Kidney tubule cell (primary cell): ENCODE measurements at regions not wholly inside any gene's neighbourhood (a gene's known extent, or its start where the extent isn't known, plus 50 kb on each side); places are given as distances from the start of the nearest gene placed in this dataset.
"Not testable (repeated sequence)": the region's sequence is repeated elsewhere in the genome, so short reads cannot be mapped to it uniquely, and the experiment has no call there.

Experiments used
- DNase-seq: peaks from one replicate; pipeline ENCODE4 v3.0.0-alpha.2; 2018; ENCODE audit warnings: low spot score

DNA sequence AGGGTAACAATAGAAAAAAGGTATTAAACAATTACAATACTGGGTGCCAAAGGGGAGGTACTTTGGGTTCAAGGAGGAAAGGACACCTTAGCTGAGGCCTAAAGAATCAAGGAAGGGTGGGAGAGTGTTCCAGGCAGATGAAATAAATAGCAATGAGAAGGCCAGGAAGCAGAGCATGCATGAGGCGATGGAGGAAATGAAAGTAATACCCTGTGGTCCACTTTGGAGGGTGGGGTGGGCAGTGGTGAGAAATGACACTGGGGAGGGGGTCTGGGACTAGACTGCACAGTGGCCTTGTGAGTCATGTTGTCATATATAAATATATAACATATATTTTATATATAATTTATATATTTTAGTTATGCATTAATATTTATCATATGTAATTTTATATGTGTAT is 55.9 kb downstream of the BHLHE40 start:
- no peak for DNase-seq

GRCh38 chr3:5035692-5036391 is 56.6 kb downstream of the BHLHE40 start:
- DNase-seq, result no peak

- no peak for DNase-seq
These were observed 57.1 kb downstream of the BHLHE40 start for GRCh38 chr3:5036392-5036766.

GRCh38 chr3:5036858-5037257 is 57.6 kb downstream of the BHLHE40 start:
- no peak for DNase-seq

DNA sequence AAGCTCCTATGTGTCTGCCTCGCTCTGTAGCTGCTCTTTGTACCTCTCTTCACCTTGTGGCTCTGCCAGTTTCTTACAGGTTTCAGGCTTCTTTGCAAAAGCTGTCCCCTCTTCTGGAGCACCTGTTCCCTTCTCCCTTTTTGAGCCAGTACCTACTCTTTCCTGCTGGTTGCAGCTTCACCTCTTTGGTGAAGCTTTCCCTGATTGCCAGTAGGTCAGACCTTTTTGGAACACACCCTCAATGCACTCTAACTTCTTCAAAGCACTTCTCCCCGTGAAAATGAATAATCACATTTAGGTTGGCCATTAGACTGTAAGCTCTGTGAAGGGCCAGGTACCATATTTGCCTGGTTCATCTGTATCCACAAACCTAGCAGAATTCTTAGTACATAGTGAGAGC is 60.3 kb downstream of the BHLHE40 start:
- no peak for DNase-seq

- DNase-seq, result no peak
These were observed 62.1 kb downstream of the BHLHE40 start for GRCh38 chr3:5041315-5041714.

GRCh38 chr3:5045961-5046360 is 66.7 kb downstream of the BHLHE40 start:
- DNase-seq, result no peak

DNA sequence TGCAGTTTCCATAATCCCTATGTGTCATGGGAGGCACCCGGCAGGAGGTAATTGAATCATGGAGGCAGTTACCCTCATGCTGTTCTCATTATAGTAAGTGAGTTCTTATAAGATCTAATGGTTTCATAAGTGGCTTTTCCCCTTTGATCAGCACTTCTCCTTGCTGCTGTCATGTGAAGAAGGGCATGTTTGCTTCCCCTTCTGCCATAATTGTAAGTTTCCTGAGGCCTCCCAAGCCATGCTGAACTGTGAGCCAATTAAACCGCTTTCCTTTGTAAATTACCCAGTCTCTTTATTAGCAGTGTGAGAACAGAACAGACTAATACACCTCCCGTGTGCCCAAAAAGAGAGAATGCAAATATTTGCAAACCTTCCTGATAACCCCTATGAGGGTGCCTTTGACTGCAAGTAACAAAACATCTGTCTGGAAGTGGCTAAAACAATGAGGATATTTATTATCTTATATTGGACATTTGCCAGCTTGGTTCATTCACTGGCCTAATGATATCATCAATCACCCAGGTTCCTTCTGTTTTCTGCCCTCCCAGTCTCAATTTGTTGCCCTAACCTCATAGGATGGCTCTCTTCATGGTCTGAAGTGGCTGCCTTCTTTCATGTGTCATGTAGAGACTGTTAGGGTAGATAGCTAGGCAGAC is 68.7 kb downstream of the BHLHE40 start:
- DNase-seq, result no peak

DNA sequence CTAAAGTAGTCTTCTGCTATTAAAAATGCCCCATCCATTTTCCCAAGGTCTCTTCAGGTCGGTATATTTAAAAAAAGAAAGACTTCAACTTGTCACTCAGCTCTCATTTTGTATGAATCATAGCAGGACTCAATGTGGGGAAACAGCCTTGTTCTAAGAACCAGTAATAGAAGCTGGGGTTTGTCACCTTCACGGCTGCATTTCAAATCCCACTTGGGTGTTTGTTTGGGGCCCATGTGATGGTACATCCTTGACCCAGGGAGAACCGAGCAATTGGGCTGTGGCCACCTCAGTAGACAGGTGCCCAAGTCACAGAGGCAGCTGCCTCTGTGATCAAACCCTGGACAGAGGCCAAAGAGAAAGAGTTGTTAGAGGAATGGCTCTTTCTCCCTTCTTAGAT is 70.3 kb upstream of the ARL8B start:
- DNase-seq, result no peak

DNA sequence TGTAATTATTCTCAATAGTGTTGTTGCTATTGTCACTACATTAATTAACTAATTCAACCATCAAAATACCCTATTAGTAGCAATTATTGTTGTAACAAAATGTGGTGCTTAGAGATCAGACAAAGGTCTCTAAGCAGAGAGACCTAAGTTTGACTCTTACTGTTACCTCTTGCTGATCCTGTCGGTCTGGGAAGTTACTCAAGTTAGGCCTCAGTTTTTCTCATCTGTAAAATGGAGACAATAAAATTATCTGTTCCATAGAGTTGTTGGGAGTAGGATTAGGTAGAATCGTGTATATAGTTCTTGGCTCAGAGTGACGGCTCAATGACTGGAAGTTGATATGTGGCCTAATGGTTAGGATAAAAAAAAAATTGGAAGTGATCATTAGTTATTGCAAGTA is 69.8 kb upstream of the ARL8B start:
- DNase-seq, result no peak

GRCh38 chr3:5053021-5053831 is 68.9 kb upstream of the ARL8B start:
- DNase-seq, result peak; percentile 15

GRCh38 chr3:5054098-5054497 is 68.0 kb upstream of the ARL8B start:
- no peak for DNase-seq

DNA sequence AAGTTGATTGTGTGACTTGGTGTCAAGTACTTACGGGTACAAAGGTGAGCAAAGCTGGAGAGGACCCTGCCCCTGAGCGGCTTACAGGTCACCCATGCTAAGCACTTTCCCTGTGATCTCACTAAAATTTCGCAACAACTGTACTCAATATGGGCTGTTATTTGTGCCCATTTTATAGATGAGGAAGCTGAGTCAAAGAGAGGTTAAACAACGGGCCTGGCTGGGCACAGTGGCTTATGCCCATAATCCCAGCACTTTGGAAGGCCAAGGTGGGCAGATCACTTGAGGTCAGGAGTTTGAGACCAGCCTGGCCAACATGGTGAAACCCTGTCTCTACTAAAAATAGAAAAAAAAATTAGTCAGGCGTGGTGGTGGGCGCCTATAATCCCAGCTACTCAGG is 67.5 kb upstream of the ARL8B start:
- not testable (repeated sequence) for DNase-seq

- no peak for DNase-seq
These were observed 66.6 kb upstream of the ARL8B start for GRCh38 chr3:5055357-5056110.

- DNase-seq, result no peak
These were observed 66.0 kb upstream of the ARL8B start for GRCh38 chr3:5056111-5056391.

DNA sequence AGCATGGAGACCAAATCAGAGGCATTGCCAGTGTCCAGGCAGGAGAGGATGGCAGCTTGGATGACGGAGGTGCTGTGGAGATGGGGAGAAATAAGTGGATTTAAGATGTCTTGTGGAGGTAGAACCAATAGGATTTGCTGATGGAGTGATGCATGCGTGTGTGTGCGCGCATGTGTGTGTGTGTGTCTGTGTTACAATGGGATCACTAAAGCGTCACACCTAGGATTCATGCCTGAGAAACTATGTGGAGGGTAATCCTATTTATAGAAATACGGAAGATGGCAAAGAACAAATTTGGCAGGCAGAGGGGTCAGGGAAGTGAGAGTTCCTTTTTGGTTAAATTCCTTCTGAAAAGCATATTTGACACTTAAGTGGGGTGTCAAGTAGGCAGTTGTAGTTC is 64.8 kb upstream of the ARL8B start:
- DNase-seq, result no peak

- DNase-seq, result peak; percentile 85
These were observed 64.2 kb upstream of the ARL8B start for GRCh38 chr3:5057857-5058324.

DNA sequence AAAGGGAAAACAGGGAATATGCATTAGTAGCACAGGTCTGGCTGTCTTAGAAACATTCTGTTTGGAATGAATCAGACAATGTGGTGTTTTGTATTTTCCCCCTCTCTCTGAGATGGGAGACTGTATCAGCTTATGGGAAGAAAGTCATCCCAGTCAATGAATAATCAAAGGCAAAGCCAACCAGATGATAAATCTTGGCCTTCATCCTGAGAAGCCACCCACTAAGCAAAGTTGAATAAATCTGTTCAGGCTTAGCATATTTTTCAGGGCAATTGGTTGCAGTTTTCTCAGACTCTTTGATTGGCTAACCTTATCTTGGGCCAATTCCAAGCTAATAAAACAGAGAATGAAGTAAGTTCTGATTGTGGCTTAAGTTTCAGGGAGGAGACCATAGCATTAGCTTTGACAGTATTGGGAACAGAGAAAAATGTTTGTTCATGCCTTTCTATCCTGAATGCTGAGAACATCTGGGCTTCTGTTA is 63.6 kb upstream of the ARL8B start:
- peak; percentile 86 for DNase-seq

DNA sequence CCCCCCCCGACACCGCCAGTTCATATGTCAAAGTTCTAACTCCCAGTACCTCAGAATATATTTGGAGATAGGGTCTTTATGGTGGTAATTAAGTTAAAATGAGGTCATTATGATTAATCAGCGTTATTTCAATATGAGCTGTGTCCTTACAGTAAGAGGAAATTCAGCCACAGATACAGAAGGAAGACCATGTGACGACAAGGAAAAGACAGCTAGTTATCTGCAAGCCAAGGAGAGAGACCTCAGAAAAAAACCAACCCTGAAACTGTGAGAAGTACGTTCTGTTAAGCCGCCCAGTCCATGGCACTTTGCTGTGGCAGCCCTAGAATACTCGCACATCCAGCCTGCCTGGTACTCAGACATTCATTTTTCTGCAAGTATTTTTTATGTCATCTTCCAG is 62.3 kb upstream of the ARL8B start:
- DNase-seq, result no peak

- DNase-seq, result no peak
These were observed 60.9 kb upstream of the ARL8B start for GRCh38 chr3:5061218-5061569.

DNA sequence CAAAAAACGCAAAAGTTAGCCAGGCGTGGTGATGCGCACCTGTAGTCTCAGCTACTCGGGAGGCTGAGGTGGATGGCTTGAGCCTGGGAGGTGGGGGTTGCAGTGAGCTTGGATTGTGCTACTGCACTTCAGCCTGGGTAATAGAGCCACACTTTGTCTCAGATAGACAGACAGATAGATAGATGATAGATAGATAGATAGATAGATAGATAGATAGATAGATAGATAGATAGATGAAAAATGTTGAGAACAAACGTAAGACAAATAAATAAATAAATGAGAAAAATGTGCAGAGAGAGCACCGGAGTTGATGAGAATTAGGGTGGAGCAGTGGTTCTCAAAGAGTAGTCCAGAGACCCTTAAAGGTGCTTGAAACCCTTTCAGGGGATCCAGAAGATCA is 58.4 kb upstream of the ARL8B start:
- no peak for DNase-seq

DNA sequence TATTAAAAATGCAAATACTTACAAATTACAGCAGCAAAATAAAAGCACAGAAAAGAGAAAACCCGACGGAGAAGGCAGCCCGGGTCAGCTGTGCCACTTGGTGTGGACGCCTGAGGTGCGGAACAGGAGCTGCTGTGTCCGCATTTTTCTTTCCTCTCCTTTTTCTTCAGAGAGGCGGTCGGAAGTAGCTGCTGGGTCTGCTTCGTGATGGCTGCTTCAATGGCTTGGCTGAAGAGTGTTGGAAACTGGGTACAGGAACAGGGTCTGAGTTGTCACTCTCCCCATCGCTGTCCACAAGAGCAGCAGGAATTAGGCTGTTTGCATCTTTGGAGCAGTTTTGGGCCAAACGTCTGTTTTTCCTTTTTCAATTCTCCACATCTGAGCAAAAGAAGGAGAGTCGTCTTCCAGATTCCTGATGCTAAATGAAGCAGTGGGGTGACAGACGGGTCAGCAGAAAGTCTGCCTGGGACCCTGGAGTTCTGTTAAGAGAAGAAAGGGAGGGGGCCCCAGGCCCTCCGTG is 53.5 kb upstream of the ARL8B start:
- no peak for DNase-seq
